Ovary (tissue), 7 donors: ENCODE measurements at regions not wholly inside any gene's neighbourhood (a gene's known extent, or its start where the extent isn't known, plus 50 kb on each side); places are given as distances from the start of the nearest gene placed in this dataset.
"Not testable (repeated sequence)": the region's sequence is repeated elsewhere in the genome, so short reads cannot be mapped to it uniquely, and the experiment has no call there.

Experiments
- DNase-seq, 5 donors: peaks; one replicate each; pipeline ENCODE4 v3.0.0-alpha.2; 2019 to 2020
- H3K27ac ChIP-seq, 2 donors: fragments of 200-600 bp; one replicate each; pipeline versions ENCODE4 v1.5.1 to v1.8.0; 2019 to 2022
- H3K27me3 ChIP-seq: fragments of 200-600 bp; one replicate; pipeline ENCODE4 v1.8.0; 2022
- H3K36me3 ChIP-seq: fragments of 200-600 bp; sonication (generic); one replicate; pipeline ENCODE4 v1.5.1; 2019
- H3K4me1 ChIP-seq: one replicate; pipeline ENCODE4 v1.8.1; 2013; ENCODE audit warnings: mild to moderate bottlenecking, moderate library complexity; ENCODE audit not compliant: insufficient read depth
- H3K4me3 ChIP-seq: fragments of 200-600 bp; sonication (generic); one replicate; pipeline ENCODE4 v1.5.1; 2017
- H3K9me3 ChIP-seq, 2 donors: fragments of 200-600 bp in 1 of 2; sonication (generic) in 1 of 2; one replicate each; pipeline versions ENCODE4 v1.5.1 to v1.8.1; 2013 to 2019; ENCODE audit warnings: mild to moderate bottlenecking in 1 of 2, moderate library complexity in 1 of 2
- EP300 ChIP-seq: sonication (generic); formaldehyde crosslinking; IDR thresholded peaks from one replicate; pipeline ENCODE4 v1.6.1; 2017; ENCODE audit warnings: antibody characterized with exemption
- POLR2A ChIP-seq: fragments of 450-650 bp; IDR thresholded peaks from one replicate; pipeline ENCODE4 v1.6.1; 2017; ENCODE audit warnings: antibody characterized with exemption, mild to moderate bottlenecking, moderate library complexity
- WGBS, 3 donors: extraction: QIAGEN DNeasy Blood & Tissue Kit in 1 of 3; methylation state at CpG; one replicate each; pipeline versions ENCODE4 v1.1.5 to v1.1.7; 2013 to 2017; 5-methylcytosine and 5-hydroxymethylcytosine counted together
- intact Hi-C, 4 donors: fragments of 100-400 bp; cut with DNase I; formaldehyde crosslinking; loops; one replicate each; pipeline versions ENCODE4 v1.11.0 to v1.15.1; 2022 to 2023
- TF ChIP-seq, protein P1 (sequence below), 3 donors: fragments of 450-650 bp in 2 of 3; fragments of 200-600 bp in 1 of 3; IDR thresholded peaks; one replicate each; pipeline versions ENCODE4 v1.5.1 to v1.8.0; 2016 to 2022; ENCODE audit warnings: antibody characterized with exemption in 3 of 3, mild to moderate bottlenecking in 1 of 3
- donor health status: DM: no; HTN: no; CAD: no; lungs with moderate emphysema.
- donor health status: DM: no; HTN: no; CAD: no.
- donor health status: Bipolar disorder and iron deficiency.
- donor health status: DM: no; HTN: no; CAD: no.
- donor health status: DM: yes; HTN: yes; CAD: no.

DNA sequence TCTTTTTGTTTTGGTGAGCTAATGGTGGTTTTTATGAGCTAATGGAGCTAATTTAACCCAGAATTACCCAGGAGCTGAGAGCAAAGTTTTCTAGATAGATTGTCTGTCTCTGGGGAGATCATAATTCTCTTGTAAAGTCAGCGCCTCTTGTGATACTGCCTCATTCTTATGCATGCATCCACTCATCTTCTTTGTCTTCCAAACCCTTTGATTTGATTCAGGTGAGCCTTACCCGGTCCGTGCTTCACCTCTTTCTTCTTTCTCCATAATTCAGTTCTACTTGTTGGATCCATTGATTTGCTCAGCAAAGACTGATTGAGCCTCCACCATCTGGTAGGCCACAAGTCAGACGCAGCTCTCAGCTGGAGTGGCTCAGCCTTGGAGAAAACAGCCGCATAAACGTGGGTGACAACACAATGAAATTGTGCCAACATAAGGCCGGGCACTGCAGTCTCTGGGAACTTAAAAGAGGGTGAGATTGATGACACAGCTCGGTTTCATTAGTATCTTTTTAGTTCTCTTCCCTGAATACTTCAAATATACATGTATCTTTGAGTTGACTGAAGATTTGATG, 158.5 kb upstream of the SH3BP4 start:
- H3K27me3 ChIP-seq: no peaks in the 10 kb centered on the region
- peaks cover 2% of the 10 kb centered on the region for H3K4me1 ChIP-seq
- DNase-seq: no peak
- H3K36me3 ChIP-seq: no peaks in the 10 kb centered on the region
- intact Hi-C loops: no loop called here
- H3K27ac ChIP-seq: no peak overlapping the region
- H3K9me3 ChIP-seq: no peaks in the 10 kb centered on the region
- no peak overlapping the region for H3K4me3 ChIP-seq
- TF ChIP-seq, protein P1, sequence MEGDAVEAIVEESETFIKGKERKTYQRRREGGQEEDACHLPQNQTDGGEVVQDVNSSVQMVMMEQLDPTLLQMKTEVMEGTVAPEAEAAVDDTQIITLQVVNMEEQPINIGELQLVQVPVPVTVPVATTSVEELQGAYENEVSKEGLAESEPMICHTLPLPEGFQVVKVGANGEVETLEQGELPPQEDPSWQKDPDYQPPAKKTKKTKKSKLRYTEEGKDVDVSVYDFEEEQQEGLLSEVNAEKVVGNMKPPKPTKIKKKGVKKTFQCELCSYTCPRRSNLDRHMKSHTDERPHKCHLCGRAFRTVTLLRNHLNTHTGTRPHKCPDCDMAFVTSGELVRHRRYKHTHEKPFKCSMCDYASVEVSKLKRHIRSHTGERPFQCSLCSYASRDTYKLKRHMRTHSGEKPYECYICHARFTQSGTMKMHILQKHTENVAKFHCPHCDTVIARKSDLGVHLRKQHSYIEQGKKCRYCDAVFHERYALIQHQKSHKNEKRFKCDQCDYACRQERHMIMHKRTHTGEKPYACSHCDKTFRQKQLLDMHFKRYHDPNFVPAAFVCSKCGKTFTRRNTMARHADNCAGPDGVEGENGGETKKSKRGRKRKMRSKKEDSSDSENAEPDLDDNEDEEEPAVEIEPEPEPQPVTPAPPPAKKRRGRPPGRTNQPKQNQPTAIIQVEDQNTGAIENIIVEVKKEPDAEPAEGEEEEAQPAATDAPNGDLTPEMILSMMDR (IDR thresholded peaks at IDR 0.05): no peak
- no peak for TF ChIP-seq POLR2A
- no peak for TF ChIP-seq EP300
- WGBS, 3 donors: 90 to 92% (median 90%) methylated on average over 8 of the region's 8 CpGs

DNA sequence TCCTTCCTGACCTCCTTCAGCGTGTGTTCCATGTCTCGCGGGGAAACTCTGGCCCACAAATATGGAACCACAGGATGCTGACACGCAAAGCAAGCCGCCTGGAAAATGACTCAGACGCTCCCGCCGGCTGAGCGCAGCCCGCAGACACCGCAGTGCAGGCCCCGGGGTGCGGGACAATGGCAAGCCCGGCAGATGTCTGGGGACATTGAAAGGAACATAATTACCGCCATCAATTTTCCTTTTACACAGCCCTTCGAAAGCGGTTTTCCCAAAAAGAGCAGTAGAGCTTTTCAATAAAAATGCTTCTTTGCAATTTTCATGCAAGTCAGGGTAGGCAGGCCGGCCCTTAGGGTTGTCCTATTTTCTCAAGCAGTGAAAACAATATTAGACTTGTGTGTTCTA, 159.2 kb upstream of the SH3BP4 start:
- H3K36me3 ChIP-seq: no peaks in the 10 kb centered on the region
- intact Hi-C loops: no loop called here
- H3K9me3 ChIP-seq: no peaks in the 10 kb centered on the region
- no peak for TF ChIP-seq EP300
- no peaks in the 10 kb centered on the region for H3K27me3 ChIP-seq
- no peak for DNase-seq
- no peak overlapping the region for H3K27ac ChIP-seq
- no peak overlapping the region for H3K4me3 ChIP-seq
- H3K4me1 ChIP-seq: peaks cover 2% of the 10 kb centered on the region
- WGBS, 3 donors: 94 to 95% (median 94%) methylated on average over 18 of the region's 18 CpGs

DNA sequence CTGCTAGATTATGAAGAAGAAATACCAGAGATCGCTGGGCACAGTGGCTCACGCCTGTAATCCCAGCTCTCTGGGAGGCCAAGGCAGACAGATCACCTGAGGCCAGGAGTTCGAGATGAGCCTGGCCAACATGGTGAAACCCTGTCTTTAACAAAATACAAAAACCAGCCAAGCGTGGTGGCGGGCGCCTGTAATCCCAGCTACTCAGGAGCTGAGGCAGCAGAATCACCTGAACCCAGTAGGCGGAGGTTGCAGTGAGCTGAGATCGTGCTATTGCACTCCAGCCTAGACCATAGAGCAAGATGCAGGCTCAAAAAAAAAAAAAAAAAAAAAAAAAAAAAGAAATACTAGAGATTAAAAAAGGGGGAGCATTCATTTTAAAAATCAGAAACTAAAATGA, 159.7 kb upstream of the SH3BP4 start:
- H3K4me1 ChIP-seq, H3K27ac ChIP-seq, H3K9me3 ChIP-seq, intact Hi-C loops, H3K4me3 ChIP-seq, H3K27me3 ChIP-seq, DNase-seq, H3K36me3 ChIP-seq: not testable (repeated sequence)
- WGBS, 3 donors: 94 to 98% (median 95%) methylated on average over 8 of the region's 8 CpGs

DNA sequence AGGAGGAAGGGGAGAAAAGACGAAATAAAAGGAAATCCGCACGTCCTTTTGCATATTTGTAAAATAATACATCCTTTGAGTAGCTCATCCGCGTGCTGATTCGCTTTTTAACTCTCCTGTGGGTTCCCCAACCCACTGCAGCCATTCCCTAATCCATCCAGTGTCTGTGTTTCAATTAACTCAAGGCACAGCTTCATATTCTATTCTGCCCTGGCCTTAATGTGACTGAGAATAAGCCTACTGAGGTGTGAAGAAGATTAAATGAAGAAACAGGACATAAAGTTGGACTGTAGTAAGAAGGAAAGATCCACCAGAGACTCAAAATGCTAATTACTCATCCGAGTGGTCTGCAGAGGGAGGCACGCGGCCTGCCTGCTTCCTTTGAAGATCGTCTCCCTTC, 161.4 kb upstream of the SH3BP4 start:
- TF ChIP-seq POLR2A (no peak), EP300 (no peak)
- TF ChIP-seq, protein P1 (IDR thresholded peaks at IDR 0.05): no peak
- 93 to 96% (median 94%) methylated on average over 10 of the region's 10 CpGs for WGBS, 3 donors
- no peaks in the 10 kb centered on the region for H3K27me3 ChIP-seq

DNA sequence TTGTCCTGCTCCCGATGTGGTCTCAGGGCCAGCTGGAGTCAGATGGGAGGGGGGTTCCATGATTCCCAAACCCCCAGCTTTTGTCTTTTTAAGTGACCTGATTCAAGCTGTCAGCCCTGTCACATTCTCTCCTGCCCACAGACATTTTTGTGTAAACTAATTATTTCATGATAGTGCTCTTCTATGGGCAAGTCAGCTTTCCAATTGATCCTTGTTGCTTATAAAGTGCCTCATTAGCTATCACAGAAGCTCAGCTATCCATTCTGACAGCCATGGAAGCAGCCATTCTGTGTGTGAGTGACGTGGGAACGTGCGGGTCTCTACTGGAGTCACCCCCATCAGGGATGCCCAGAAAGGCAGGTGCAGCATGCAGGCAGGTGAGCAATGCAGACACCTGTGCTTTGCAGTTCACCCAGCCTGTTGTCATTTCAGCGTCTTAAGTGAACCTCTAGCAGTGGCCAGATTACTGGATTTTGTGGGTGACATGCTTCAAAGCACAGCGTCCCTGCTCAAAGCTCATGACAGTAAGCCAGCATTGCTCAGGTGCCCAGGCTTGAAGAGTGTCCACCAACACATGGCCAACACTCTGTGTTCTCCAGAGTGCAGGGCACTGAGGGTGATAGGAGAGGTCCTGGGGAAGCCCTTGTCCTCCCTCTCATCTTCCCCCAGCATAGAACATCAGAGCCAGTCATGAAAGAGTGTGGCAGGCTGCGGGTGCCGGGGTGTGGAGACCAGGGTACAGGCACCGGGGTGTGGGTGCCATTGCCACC, 162.1 kb upstream of the SH3BP4 start:
- intact Hi-C loops: no loop called here
- no peaks in the 10 kb centered on the region for H3K27me3 ChIP-seq
- WGBS, 3 donors: 94 to 96% (median 94%) methylated on average over 9 of the region's 9 CpGs

More for the DNA sequence above, 161.4 kb upstream of the SH3BP4 start:
- peaks cover 2% of the 10 kb centered on the region for H3K4me1 ChIP-seq
- no peak overlapping the region for H3K4me3 ChIP-seq
- no peak for DNase-seq
- H3K27ac ChIP-seq: no peak overlapping the region
- H3K36me3 ChIP-seq: no peaks in the 10 kb centered on the region
- no peaks in the 10 kb centered on the region for H3K9me3 ChIP-seq
- intact Hi-C loops: no loop called here

More for the DNA sequence above, 162.1 kb upstream of the SH3BP4 start:
- Histone ChIP-seq H3K4me3 (no peak overlapping the region), H3K9me3 (no peaks in the 10 kb centered on the region), H3K36me3 (no peaks in the 10 kb centered on the region), H3K4me1 (no peaks in the 10 kb centered on the region), H3K27ac (no peak overlapping the region)
- TF ChIP-seq, protein P1 (IDR thresholded peaks at IDR 0.05): no peak
- TF ChIP-seq EP300 (no peak), POLR2A (no peak)
- DNase-seq: no peak
